ENCODE measurements at regions not wholly inside any gene's neighbourhood (a gene's known extent, or its start where the extent isn't known, plus 50 kb on each side); places are given as distances from the start of the nearest gene placed in this dataset.

- TF ChIP-seq CUX1 (IDR thresholded peaks at IDR 0.05; ENCODE audit: insufficient replicate concordance, low read depth, low read length) = no peak
Measured at GRCh38 chr4:43481526-43481925, 589.0 kb downstream of the GRXCR1 start (continued).

- Histone ChIP-seq H3K27me3 (replicated peaks in 1 of 2; ENCODE audit: control insufficient read depth in 2 of 2, insufficient read depth in 2 of 2, low read length in 1 of 2) (no peaks in the 10 kb centered on the region), H3K4me2 (ENCODE audit: control insufficient read depth, insufficient read depth) (no peak overlapping the region), H4K20me1 (ENCODE audit: control insufficient read depth, insufficient read depth) (no peaks in the 10 kb centered on the region), H3K9ac (ENCODE audit: control insufficient read depth, insufficient read depth, low read length) (no peak overlapping the region), H3K4me1 (ENCODE audit: control insufficient read depth, insufficient read depth, low read length) (no peaks in the 10 kb centered on the region), H3K4me3 (no peak overlapping the region), H3K9me3 (replicated peaks; ENCODE audit: control insufficient read depth, insufficient read depth, low read length) (no peaks in the 10 kb centered on the region), H2AFZ (ENCODE audit: control insufficient read depth, low read depth, low read length) (no peak overlapping the region), H3K79me2 (ENCODE audit: control insufficient read depth, insufficient read depth, low read length) (no peaks in the 10 kb centered on the region), H3K27ac (ENCODE audit: control insufficient read depth, insufficient read depth) (no peak overlapping the region), H3K36me3 (ENCODE audit: control insufficient read depth in 2 of 2, insufficient read depth in 2 of 2, low read length in 1 of 2) (no peaks in the 10 kb centered on the region)
- SMC1A ChIA-PET (ENCODE audit: uncharacterized antibody, unreplicated experiment) = no interaction called here
- ATAC-seq = no peak
- CTCF ChIA-PET = no interaction called here
- no peak for DNase-seq (ENCODE audit: low read depth, low spot score)
- TF ChIP-seq CBX3 (IDR thresholded peaks at IDR 0.05; ENCODE audit: borderline replicate concordance, low read depth) (no peak), TARDBP (IDR thresholded peaks at IDR 0.05; ENCODE audit: borderline replicate concordance) (no peak), BACH1 (IDR thresholded peaks at IDR 0.05; ENCODE audit: borderline replicate concordance) (no peak)
- in situ Hi-C loops (cut with MboI) = no loop called here
- FAIRE-seq = no peak
- BruUV-seq (replicated peaks) = no TSS peak
- POLR2A ChIA-PET = no interaction called here
- intact Hi-C loops (cut with micrococcal nuclease; ENCODE audit: unreplicated experiment) = no loop called here
- 0% methylated on average over 4 of the region's 4 CpGs for whole genome bisulfite sequencing (ENCODE audit: insufficient coverage, insufficient replicate concordance, low lambda C conversion rate, missing lambda C conversion rate)
- RAD21 ChIA-PET (ENCODE audit: unreplicated experiment) = no interaction called here
Measured at GRCh38 chr4:43485196-43485595, 592.7 kb downstream of the GRXCR1 start.

All from GM12878 (cell line).